ENCODE measurements at regions not wholly inside any gene's neighbourhood (a gene's known extent, or its start where the extent isn't known, plus 50 kb on each side); places are given as distances from the start of the nearest gene placed in this dataset.
"Not testable (repeated sequence)": the region's sequence is repeated elsewhere in the genome, so short reads cannot be mapped to it uniquely, and the experiment has no call there.

- no peak overlapping the region for H3K27ac ChIP-seq
- no peak for TF ChIP-seq CTCF (IDR thresholded peaks at IDR 0.05)
- H3K36me3 ChIP-seq, result no peaks in the 10 kb centered on the region
- no peaks in the 10 kb centered on the region for H3K27me3 ChIP-seq
- intact Hi-C loops (cut with DNase I), result no loop called here
- H3K9me3 ChIP-seq, result no peaks in the 10 kb centered on the region
- no peak overlapping the region for H3K9ac ChIP-seq (ENCODE audit: low read depth in 2 of 2, low read length in 2 of 2)
- no peak overlapping the region for H3K4me3 ChIP-seq
- DNase-seq, result no peak
- no peaks in the 10 kb centered on the region for H3K4me1 ChIP-seq
These were observed 177.3 kb upstream of the SLIT2 start for GRCh38 chr4:20074450-20074849.

- no peaks in the 10 kb centered on the region for H3K9me3 ChIP-seq
- no peaks in the 10 kb centered on the region for H3K36me3 ChIP-seq
- H3K4me3 ChIP-seq, result no peak overlapping the region
- H3K27ac ChIP-seq, result no peak overlapping the region
- intact Hi-C loops (cut with DNase I), result no loop called here
- DNase-seq, result no peak
- no peak overlapping the region for H3K9ac ChIP-seq (ENCODE audit: low read depth in 2 of 2, low read length in 2 of 2)
- H3K27me3 ChIP-seq, result no peaks in the 10 kb centered on the region
- TF ChIP-seq CTCF (IDR thresholded peaks at IDR 0.05), result no peak
- no peaks in the 10 kb centered on the region for H3K4me1 ChIP-seq
These were observed 185.8 kb upstream of the SLIT2 start for GRCh38 chr4:20065952-20066351.

GRCh38 chr4:20062857-20063256 lies 188.8 kb upstream of the SLIT2 start:
- intact Hi-C loops (cut with DNase I); DNase-seq; H3K9me3 ChIP-seq; H3K4me1 ChIP-seq; H3K27me3 ChIP-seq; H3K27ac ChIP-seq; H3K36me3 ChIP-seq; H3K9ac ChIP-seq (ENCODE audit: low read depth in 2 of 2, low read length in 2 of 2); H3K4me3 ChIP-seq: not testable (repeated sequence)

- intact Hi-C loops (cut with DNase I), result no loop called here
- H3K4me1 ChIP-seq, result no peaks in the 10 kb centered on the region
- H3K9ac ChIP-seq (ENCODE audit: low read depth in 2 of 2, low read length in 2 of 2), result no peak overlapping the region
- H3K9me3 ChIP-seq, result no peaks in the 10 kb centered on the region
- no peaks in the 10 kb centered on the region for H3K27me3 ChIP-seq
- H3K36me3 ChIP-seq, result no peaks in the 10 kb centered on the region
- no peak for TF ChIP-seq CTCF (IDR thresholded peaks at IDR 0.05)
- no peak overlapping the region for H3K4me3 ChIP-seq
- no peak for DNase-seq
- H3K27ac ChIP-seq, result no peak overlapping the region
These were observed 189.7 kb upstream of the SLIT2 start for GRCh38 chr4:20062054-20062453.

GRCh38 chr4:20050768-20051167 lies 200.9 kb upstream of the SLIT2 start:
- Histone ChIP-seq H3K9me3 (no peaks in the 10 kb centered on the region), H3K9ac (ENCODE audit: low read depth in 2 of 2, low read length in 2 of 2) (no peak overlapping the region), H3K4me1 (no peaks in the 10 kb centered on the region), H3K27me3 (no peaks in the 10 kb centered on the region), H3K4me3 (no peak overlapping the region), H3K36me3 (no peaks in the 10 kb centered on the region), H3K27ac (no peak overlapping the region)
- intact Hi-C loops (cut with DNase I), result no loop called here
- DNase-seq, result no peak
- TF ChIP-seq CTCF (IDR thresholded peaks at IDR 0.05), result no peak

GRCh38 chr4:20049889-20050288 lies 201.8 kb upstream of the SLIT2 start:
- DNase-seq, result no peak
- Histone ChIP-seq H3K36me3 (no peaks in the 10 kb centered on the region), H3K27me3 (no peaks in the 10 kb centered on the region), H3K9ac (ENCODE audit: low read depth in 2 of 2, low read length in 2 of 2) (no peak overlapping the region), H3K9me3 (no peaks in the 10 kb centered on the region), H3K4me1 (no peaks in the 10 kb centered on the region), H3K27ac (no peak overlapping the region), H3K4me3 (no peak overlapping the region)
- intact Hi-C loops (cut with DNase I), result no loop called here
- TF ChIP-seq CTCF (IDR thresholded peaks at IDR 0.05), result no peak

Measured in colonic mucosa (tissue), 4 donors.